Body of pancreas (tissue), 4 donors: ENCODE measurements at regions not wholly inside any gene's neighbourhood (a gene's known extent, or its start where the extent isn't known, plus 50 kb on each side); places are given as distances from the start of the nearest gene placed in this dataset.

Source experiments
- CTCF ChIP-seq, 7 experiments: fragments of 450-650 bp in 4 of 7; fragments of 200-600 bp in 3 of 7; sonication (generic) in 3 of 7; IDR thresholded peaks; one replicate each; pipeline ENCODE4 v1.5.1; 2016 to 2019; ENCODE audit warnings: antibody characterized with exemption in 7 of 7
- POLR2A ChIP-seq, 3 donors: fragments of 450-650 bp; IDR thresholded peaks; one replicate each; pipeline ENCODE4 v1.6.1; 2016; ENCODE audit warnings: antibody characterized with exemption in 3 of 3, mild to moderate bottlenecking in 2 of 3

DNA sequence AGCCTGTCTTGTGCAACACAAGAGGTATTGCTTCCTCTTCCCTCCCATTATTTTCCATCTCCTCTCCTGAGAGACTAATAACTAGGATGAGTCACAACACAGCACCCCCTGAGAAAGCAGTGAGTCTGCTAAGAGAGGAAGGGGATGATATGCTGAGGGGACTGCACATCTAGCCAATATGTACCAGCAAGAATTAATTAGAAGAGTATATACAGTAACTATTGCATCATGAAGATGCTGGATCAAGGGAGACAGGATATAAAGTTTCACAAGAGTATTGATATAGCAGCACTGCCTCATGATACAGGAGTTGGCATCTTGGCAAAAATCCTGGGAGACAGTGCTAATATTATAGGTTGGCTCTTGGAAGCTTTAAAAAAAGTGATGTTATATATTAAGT is 289.9 kb upstream of the RBMS1 start:
- no peak for TF ChIP-seq CTCF (IDR thresholded peaks at IDR 0.05)
- TF ChIP-seq POLR2A (IDR thresholded peaks at IDR 0.05): no peak
